Right ventricle myocardium superior (tissue), 1 donor: ENCODE measurements at regions not wholly inside any gene's neighbourhood (a gene's known extent, or its start where the extent isn't known, plus 50 kb on each side); places are given as distances from the start of the nearest gene placed in this dataset.
"Not testable (repeated sequence)": the region's sequence is repeated elsewhere in the genome, so short reads cannot be mapped to it uniquely, and the experiment has no call there.

Experiments
- ATAC-seq: fragments of 200-7000 bp; cut with Tn5 transposase; one replicate; pipeline ENCODE4 v1.9.1; 2020; ENCODE audit warnings: mild to moderate bottlenecking; ENCODE audit not compliant: poor library complexity
- DNase-seq: peaks from one replicate; pipeline ENCODE4 v3.0.0-alpha.2; 2020
- intact Hi-C: fragments of 100-400 bp; cut with DNase I; formaldehyde crosslinking; loops from one replicate; pipeline ENCODE4 v1.11.2; 2022
- donor health status: DM: no; HTN: yes; CAD: no; lungs with severe emphysema.

DNA sequence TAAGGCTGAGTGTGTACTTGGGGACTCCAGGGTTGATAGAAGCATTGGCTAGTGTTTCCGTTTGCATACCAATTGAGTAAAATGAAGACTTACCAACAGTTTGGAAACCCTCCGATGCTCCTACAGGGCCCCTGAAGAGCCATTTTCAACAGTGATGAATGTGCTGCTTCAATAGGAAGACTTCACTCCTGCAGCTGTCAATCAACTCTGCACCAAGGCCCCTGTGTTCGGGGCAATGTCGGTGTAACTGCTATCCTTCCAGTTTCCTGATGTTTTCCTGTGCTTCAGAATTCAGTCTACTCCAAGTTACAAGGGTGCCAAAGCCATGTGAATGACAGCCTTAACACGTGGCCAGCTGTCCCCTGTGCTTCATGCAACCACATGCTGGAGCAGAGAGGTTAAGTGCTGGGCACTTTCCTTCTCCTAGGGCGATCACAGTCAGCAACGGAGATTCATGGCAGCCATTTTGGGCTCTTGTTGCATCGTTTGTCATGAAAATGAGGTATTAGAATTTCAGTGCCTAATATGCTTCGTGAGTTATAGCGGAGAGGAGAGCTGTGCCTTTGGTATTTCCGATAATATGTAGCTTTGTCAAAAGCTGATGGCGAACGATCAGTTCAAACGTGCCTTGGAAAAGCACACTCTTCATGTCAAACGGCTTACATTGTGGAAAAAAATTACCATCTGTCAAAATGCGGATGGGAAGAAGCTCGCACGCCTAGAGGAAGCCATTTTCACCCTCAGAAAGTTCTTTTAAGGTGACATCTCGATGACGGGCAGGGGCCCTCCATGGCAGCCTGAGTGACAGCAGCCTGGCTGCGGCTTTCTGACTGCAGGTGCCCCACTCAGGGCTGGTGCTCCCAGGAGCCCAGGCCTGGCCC lies 287.8 kb downstream of the ACTR3B start:
- intact Hi-C loops = no loop called here
- DNase-seq = no peak
- no peak for ATAC-seq

GRCh38 chr7:153052206-153052605 lies 292.7 kb downstream of the ACTR3B start:
- ATAC-seq = no peak
- no peak for DNase-seq
- intact Hi-C loops = no loop called here

DNA sequence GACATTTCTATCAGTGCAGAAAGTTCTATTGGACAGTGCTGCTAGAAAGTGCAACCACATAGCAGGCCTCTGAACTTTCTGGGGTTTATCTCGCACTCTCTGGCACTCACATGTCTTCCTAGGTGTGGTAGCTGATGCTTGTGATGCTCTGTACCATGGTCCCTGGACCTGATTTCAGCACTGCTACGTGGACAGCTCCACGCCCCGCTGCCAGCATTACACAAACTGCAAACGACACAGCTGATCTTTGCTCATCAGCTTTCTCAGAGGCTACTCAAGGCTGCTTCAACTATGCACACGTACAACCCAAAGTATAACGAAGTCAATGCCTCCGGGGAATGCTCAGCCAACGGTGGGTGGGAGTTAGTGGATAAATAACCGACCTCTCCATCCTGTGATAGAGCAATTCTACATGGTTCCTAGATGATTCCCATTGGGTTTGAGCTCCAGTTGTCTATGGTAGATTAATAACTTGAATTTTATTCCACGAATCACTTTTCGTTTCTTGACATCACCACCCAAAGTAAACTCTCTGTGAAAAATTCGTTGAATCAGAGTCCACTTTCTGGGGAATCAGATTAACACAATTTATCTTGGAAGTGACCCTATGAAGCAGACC lies 302.5 kb downstream of the ACTR3B start:
- DNase-seq (no peak), ATAC-seq (no peak)
- intact Hi-C loops = no loop called here

- intact Hi-C loops = no loop called here
- no peak for ATAC-seq
- no peak for DNase-seq
Observed at GRCh38 chr7:153065051-153065450, 305.5 kb downstream of the ACTR3B start.

DNA sequence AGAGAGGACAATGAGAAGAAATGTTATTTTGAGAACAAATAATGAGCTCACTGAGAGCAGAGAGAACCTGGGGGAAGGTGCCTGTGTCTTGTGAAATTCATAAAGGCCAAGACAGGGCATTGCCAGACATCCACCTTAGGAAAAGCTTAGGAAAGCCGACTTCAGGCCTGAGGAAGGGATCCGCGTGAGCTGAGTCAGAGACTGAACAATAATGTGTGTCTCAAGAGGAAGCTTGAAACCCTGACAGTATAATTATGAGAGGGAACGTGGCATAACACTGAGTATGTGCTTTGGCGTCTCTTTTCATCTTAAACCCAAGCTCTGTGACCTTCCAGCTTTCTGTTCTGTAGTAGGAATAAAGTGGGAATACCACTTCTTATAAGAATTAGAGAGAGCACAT lies 307.2 kb downstream of the ACTR3B start:
- ATAC-seq (no peak), DNase-seq (no peak)
- intact Hi-C loops = no loop called here

- intact Hi-C loops = no loop called here
- ATAC-seq = no peak
- no peak for DNase-seq
Observed at GRCh38 chr7:153070141-153070540, 310.6 kb downstream of the ACTR3B start.

GRCh38 chr7:153072806-153073205 lies 313.3 kb downstream of the ACTR3B start:
- intact Hi-C loops = no loop called here
- no peak for ATAC-seq
- DNase-seq = no peak

DNA sequence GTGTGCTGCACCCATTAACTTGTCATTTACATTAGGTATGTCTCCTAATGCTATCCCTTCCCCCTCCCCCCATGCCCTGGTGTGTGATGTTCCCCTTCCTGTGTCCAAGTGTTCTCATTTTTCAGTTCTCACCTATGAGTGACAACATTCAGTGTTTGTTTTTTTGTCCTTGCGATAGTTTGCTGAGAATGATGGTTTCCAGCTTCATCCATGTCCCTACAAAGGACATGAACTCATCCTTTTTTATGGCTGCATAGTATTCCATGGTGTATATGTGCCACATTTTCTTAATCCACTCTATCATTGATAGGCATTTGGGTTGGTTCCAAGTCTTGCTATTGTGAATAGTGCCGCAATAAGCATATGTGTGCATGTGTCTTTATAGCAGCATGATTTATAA lies 316.7 kb downstream of the ACTR3B start:
- ATAC-seq, DNase-seq, intact Hi-C loops: not testable (repeated sequence)

GRCh38 chr7:153081496-153081895 lies 321.9 kb downstream of the ACTR3B start:
- DNase-seq = no peak
- intact Hi-C loops = no loop called here
- ATAC-seq = no peak

GRCh38 chr7:153084278-153084677 lies 324.7 kb downstream of the ACTR3B start:
- intact Hi-C loops = no loop called here
- DNase-seq (no peak), ATAC-seq (no peak)

DNA sequence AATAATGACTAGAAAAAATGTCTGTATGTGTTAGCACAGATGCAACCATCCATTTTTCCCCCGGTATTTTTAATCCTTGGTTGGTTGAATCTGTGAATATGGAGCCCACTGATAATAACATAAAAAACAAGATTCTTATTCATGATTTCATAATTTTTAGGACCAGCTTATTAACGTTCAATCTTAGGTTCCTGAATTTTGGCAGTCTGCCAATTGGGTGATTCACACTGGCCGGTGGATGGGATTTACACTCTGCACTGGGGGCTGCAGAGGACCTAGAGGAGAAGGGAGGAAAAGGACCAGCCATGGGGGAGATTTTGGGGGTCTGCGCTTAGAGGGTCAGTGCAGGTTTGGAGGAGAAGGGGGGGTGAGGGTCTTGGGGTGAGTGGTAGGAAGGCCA lies 327.9 kb downstream of the ACTR3B start:
- DNase-seq (no peak), ATAC-seq (no peak)
- intact Hi-C loops = no loop called here

DNA sequence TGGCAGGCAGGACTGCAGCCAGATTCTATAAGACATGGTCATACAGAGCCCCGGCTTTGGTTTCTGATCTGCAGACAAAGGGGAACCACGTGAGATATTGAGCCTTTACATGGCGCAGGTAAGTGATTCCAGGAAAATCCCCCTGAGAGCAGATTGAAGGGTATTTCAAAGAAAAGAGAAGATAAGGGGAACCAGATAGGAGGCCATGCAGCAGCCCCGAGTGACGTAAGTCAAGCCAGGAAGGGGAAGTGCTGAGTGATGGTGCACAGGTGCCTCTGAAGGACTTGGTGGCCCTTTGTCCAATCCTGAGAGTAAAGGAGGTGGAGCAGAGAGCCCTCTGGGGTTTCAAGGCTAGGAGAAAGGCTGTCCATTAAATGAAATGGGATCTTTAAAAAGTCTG lies 329.0 kb downstream of the ACTR3B start:
- no peak for DNase-seq
- ATAC-seq = no peak
- intact Hi-C loops = no loop called here

GRCh38 chr7:153090209-153090608 lies 330.7 kb downstream of the ACTR3B start:
- intact Hi-C loops = no loop called here
- ATAC-seq = no peak
- no peak for DNase-seq

DNA sequence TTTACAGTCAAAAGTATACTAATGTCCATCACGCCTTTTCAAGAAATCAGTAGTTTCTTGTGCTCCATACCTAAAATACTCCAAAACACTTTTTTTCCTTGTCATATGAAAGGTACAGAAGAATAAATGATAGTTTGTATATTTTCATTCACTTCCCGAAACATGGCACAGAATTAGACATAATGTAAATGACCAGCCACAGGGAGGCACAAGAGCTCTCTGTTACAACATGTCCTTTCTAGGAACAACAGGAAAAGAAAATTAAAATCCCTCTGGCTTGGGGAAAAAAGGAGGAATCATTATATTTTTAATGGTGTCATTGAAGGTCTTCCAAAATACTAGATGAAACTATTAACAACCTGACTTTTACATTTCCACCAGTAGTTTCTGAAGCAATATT lies 331.2 kb downstream of the ACTR3B start:
- DNase-seq = no peak
- intact Hi-C loops = no loop called here
- no peak for ATAC-seq

GRCh38 chr7:153091477-153091876 lies 331.9 kb downstream of the ACTR3B start:
- ATAC-seq = no peak
- intact Hi-C loops = no loop called here
- DNase-seq = no peak

DNA sequence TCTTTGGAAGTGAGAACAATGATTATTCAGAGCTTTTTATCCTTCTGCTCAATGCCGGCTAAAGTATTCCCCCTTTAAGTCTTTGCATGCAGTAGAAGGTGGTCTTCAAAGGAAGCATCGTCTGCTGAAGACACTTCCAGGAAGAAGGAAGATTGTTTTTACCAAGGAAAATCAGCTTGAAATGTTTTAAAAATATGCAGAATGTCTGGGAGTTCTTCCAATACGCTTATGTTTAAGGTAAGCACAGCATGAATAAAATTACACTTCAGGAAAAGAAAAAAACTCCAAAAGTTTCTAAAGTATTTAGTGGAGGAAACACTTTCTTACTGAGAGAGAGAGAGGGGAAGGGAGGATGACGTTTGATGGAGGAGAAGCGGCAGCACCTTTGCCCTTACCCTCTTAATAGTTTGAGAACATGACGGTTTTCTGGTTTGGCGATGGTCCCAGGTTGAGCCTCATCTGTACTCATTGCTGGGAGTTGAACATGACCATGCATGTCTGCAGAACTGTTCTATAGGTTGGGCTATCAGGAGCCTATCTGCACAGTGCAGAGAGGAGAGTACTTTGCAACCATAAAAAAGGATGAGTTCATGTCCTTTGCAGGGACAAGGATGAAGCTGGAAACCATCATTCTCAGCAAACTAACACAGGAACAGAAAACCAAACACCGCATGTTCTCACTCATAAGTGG lies 338.1 kb downstream of the ACTR3B start:
- no peak for ATAC-seq

GRCh38 chr7:153099235-153099634 lies 339.7 kb downstream of the ACTR3B start:
- ATAC-seq = no peak
- intact Hi-C loops = no loop called here
- no peak for DNase-seq

More for the DNA sequence above, 338.1 kb downstream of the ACTR3B start:
- DNase-seq = no peak
- intact Hi-C loops = no loop called here

GRCh38 chr7:153100691-153101237 lies 341.2 kb downstream of the ACTR3B start:
- ATAC-seq (no peak), DNase-seq (no peak)
- intact Hi-C loops = no loop called here

DNA sequence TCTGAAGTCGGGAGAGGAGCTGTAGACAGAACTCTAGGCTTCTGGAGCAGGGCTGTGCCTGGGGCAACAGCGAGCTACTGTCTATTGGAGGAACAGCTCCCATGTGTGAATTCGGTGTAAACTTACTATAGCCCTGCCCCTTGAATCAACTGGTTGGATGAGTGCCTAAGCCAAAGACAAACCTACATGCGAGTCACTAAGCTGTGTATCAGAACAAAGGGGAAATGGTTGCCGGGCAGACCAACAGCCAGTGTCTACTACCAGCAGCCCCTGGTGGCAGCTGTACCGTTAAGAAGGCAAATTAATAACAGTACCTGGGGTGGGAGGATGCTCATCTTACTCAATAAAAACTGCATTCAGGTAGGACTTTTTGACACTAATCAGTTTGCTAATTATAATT lies 343.6 kb downstream of the ACTR3B start:
- DNase-seq (no peak), ATAC-seq (no peak)
- intact Hi-C loops = no loop called here

GRCh38 chr7:153107826-153108225 lies 348.3 kb downstream of the ACTR3B start:
- DNase-seq = no peak
- intact Hi-C loops = no loop called here
- ATAC-seq = no peak
